Nephron (organoid): ENCODE measurements at regions not wholly inside any gene's neighbourhood (a gene's known extent, or its start where the extent isn't known, plus 50 kb on each side); places are given as distances from the start of the nearest gene placed in this dataset.

Source experiments
- H3K27ac Mint-ChIP-seq, 3 experiments: 2 replicates each; pipeline ENCODE4 v1.8.0; 2020; ENCODE audit warnings: mixed read lengths in 3 of 3, mild to moderate bottlenecking in 2 of 3, moderate library complexity in 1 of 3
- H3K27me3 Mint-ChIP-seq: 2 replicates; pipeline ENCODE4 v1.8.0; 2021; ENCODE audit warnings: low read depth, mild to moderate bottlenecking, moderate library complexity, mixed read lengths
- H3K36me3 Mint-ChIP-seq: 2 replicates; pipeline ENCODE4 v1.8.0; 2020; ENCODE audit warnings: low read depth, mixed read lengths
- H3K4me1 Mint-ChIP-seq: 2 replicates; pipeline ENCODE4 v1.8.0; 2020; ENCODE audit warnings: mixed read lengths
- H3K4me3 Mint-ChIP-seq, 3 experiments: 2 replicates each; pipeline ENCODE4 v1.8.0; 2020; ENCODE audit warnings: mild to moderate bottlenecking in 3 of 3, mixed read lengths in 3 of 3, moderate library complexity in 2 of 3
- H3K9me3 Mint-ChIP-seq: 2 replicates; pipeline ENCODE4 v1.8.0; 2020; ENCODE audit warnings: mixed read lengths
- CTCF ChIP-seq, 3 experiments: fragments of 200-600 bp; sonication (generic); IDR thresholded peaks; one replicate each; pipeline ENCODE4 v1.5.0; 2021; ENCODE audit warnings: antibody characterized with exemption in 3 of 3; ENCODE audit not compliant: unreplicated experiment in 3 of 3

- H3K9me3 Mint-ChIP-seq = no peaks in the 10 kb centered on the region
- H3K4me1 Mint-ChIP-seq = no peaks in the 10 kb centered on the region
- no peak for TF ChIP-seq CTCF (IDR thresholded peaks at IDR 0.05; ENCODE audit: unreplicated experiment in 3 of 3)
- no peaks in the 10 kb centered on the region for H3K36me3 Mint-ChIP-seq
- peaks cover 32% of the 10 kb centered on the region for H3K27me3 Mint-ChIP-seq
- no peak overlapping the region for H3K4me3 Mint-ChIP-seq
- H3K27ac Mint-ChIP-seq = no peak overlapping the region
Measured at GRCh38 chr17:34131386-34131785, 123.7 kb upstream of the CCL2 start.

- Mint-ChIP-seq H3K27me3 (peaks cover 26% of the 10 kb centered on the region), H3K36me3 (no peaks in the 10 kb centered on the region), H3K4me3 (no peak overlapping the region), H3K27ac (no peak overlapping the region), H3K9me3 (no peaks in the 10 kb centered on the region), H3K4me1 (no peaks in the 10 kb centered on the region)
- no peak for TF ChIP-seq CTCF (IDR thresholded peaks at IDR 0.05; ENCODE audit: unreplicated experiment in 3 of 3)
Measured at GRCh38 chr17:34133350-34133749, 121.7 kb upstream of the CCL2 start.

GRCh38 chr17:34135841-34136240 lies 119.2 kb upstream of the CCL2 start:
- H3K36me3 Mint-ChIP-seq = no peaks in the 10 kb centered on the region
- H3K27me3 Mint-ChIP-seq = peaks cover 19% of the 10 kb centered on the region
- H3K4me3 Mint-ChIP-seq = no peak overlapping the region
- H3K4me1 Mint-ChIP-seq = no peaks in the 10 kb centered on the region
- no peaks in the 10 kb centered on the region for H3K9me3 Mint-ChIP-seq
- no peak overlapping the region for H3K27ac Mint-ChIP-seq
- no peak for TF ChIP-seq CTCF (IDR thresholded peaks at IDR 0.05; ENCODE audit: unreplicated experiment in 3 of 3)

DNA sequence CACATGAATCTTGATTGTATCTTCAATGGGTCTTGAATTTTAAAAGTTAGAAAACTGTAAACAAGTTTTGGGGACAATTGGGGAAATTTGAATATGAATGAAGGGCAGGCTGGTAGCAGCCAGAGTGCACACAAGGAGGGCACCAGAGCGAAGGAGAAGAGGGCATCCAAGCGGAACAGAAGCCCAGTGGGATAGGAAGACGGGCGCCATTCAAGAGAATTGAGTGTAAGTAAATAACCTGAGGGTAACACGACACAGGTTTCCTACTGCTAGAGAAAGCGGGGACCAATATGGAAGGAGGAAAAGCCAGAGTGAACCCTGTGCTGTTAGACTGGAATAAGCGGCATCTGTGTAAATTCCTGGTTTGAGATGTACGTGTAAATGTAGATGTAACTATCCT lies 115.1 kb upstream of the CCL2 start:
- H3K27me3 Mint-ChIP-seq = peaks cover 20% of the 10 kb centered on the region
- H3K36me3 Mint-ChIP-seq = no peaks in the 10 kb centered on the region
- no peak for TF ChIP-seq CTCF (IDR thresholded peaks at IDR 0.05; ENCODE audit: unreplicated experiment in 3 of 3)
- no peak overlapping the region for H3K4me3 Mint-ChIP-seq
- no peaks in the 10 kb centered on the region for H3K4me1 Mint-ChIP-seq
- H3K9me3 Mint-ChIP-seq = no peaks in the 10 kb centered on the region
- H3K27ac Mint-ChIP-seq = no peak overlapping the region

GRCh38 chr17:34141590-34141989 lies 113.5 kb upstream of the CCL2 start:
- Mint-ChIP-seq H3K4me1 (no peaks in the 10 kb centered on the region), H3K36me3 (no peaks in the 10 kb centered on the region), H3K27ac (no peak overlapping the region), H3K4me3 (no peak overlapping the region), H3K9me3 (no peaks in the 10 kb centered on the region), H3K27me3 (peaks cover 25% of the 10 kb centered on the region)
- TF ChIP-seq CTCF (IDR thresholded peaks at IDR 0.05; ENCODE audit: unreplicated experiment in 3 of 3) = no peak

GRCh38 chr17:34143430-34143829 lies 111.7 kb upstream of the CCL2 start:
- Mint-ChIP-seq H3K27me3 (peaks cover 21% of the 10 kb centered on the region), H3K27ac (no peak overlapping the region), H3K4me3 (no peak overlapping the region), H3K36me3 (no peaks in the 10 kb centered on the region), H3K4me1 (no peaks in the 10 kb centered on the region), H3K9me3 (no peaks in the 10 kb centered on the region)
- no peak for TF ChIP-seq CTCF (IDR thresholded peaks at IDR 0.05; ENCODE audit: unreplicated experiment in 3 of 3)
